ENCODE measurements at regions not wholly inside any gene's neighbourhood (a gene's known extent, or its start where the extent isn't known, plus 50 kb on each side); places are given as distances from the start of the nearest gene placed in this dataset.
"Not testable (repeated sequence)": the region's sequence is repeated elsewhere in the genome, so short reads cannot be mapped to it uniquely, and the experiment has no call there.

- DNase-seq (ENCODE audit: low read depth): no peak
These were observed 139.3 kb upstream of the IER5L start for GRCh38 chr9:129317179-129318011.

DNA sequence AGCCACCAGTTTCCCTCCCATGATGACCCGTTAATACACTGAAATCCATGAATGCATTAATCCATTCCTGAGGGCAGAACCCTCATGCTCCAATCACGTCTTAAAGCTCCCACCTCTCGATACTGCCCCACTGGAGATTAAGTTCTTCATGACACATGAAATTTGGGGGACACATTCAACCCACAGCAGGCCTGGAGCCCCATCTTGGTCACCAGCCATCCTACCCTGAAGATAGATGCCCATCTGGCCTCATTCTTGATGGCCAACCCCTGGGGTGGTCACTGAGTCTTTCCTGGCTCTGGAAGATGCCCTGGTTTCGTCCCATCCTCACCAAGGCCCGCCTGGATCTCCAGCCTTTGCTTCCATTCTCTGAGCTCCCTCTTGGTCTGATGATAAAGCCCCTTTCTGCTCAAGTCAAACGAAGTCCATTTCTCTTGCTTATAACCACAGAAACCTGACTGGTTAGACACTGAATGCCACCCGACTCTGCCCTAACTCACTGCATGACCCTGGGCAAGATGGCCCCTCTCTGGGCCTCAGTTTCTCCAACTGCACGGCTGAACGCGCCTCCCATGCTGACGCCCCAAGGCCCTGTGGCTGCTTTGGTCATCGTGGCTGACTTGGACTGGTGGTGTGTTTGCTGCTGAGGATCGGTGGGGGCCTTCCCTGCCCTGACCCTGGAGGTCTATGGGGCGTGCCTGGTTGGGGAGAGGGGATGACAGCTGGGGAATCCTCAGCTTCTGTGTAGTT, 138.4 kb upstream of the IER5L start:
- DNase-seq (ENCODE audit: low read depth): no peak

DNA sequence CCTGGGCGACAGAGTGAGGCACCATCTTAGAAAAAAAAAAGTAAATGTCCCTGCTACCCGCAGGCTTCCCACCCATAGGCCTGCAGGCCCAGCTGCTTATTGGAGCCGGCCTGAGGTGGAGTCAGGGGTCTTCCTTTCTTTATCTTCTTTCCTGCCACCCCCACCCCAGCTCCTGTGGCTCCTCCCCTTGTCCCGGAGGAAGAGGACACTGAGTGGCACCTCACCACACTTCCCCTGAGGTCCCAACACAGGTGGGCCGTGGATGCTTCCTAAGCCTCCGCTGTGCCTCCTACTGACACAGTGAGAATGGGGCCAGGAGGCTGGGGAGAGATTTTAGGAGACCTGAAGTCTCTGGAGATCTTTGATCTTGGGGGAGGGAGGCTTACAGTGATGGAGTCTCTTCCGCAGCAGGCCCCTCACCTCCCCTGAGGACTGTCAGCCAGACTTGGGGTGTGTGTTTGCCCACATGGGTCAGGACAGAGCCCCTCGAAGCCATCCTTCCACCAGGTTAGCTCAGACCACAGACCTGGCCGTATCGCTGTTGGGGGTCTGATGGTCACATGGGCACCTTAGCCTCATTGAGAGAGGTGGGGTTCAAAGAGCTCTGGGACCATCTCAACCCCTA, 135.4 kb upstream of the IER5L start:
- no peak for DNase-seq (ENCODE audit: low read depth)

GRCh38 chr9:129312251-129313122, 134.4 kb upstream of the IER5L start:
- DNase-seq (ENCODE audit: low read depth): no peak

- DNase-seq (ENCODE audit: low read depth): no peak
These were observed 133.6 kb upstream of the IER5L start for GRCh38 chr9:129311643-129312042.

DNA sequence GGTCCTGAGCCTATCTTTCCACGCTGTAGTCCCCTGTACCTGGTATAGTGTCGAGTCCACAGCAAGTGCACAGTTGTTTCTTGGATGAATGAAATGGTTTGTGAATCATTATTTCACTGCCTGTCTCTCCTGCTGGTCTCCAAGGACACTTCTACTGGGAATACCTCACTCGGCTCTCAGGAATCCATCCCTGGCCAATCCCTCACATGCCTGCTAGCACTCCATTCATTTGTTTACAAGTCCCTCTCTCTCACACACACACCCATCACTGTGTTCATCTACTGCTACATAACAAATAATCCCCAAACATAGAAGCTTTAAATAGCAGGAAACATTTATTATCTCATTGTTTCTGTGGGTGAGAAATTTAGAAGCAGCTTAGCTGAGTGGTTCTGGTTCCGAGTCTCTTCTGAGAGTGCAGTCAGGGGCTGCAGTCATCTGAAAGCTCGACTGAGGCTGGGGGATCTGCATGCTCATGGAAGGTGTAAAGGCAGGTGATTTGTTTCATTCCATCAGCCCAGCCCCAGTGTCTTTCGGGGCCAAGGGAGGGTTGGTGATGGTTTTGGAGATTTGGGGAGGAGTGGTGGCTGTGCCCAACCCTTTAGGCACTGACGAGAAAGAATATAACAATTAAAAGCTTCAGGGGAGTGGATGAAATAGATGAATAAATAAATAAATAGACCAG, 132.7 kb upstream of the IER5L start:
- DNase-seq (ENCODE audit: low read depth): no peak

DNA sequence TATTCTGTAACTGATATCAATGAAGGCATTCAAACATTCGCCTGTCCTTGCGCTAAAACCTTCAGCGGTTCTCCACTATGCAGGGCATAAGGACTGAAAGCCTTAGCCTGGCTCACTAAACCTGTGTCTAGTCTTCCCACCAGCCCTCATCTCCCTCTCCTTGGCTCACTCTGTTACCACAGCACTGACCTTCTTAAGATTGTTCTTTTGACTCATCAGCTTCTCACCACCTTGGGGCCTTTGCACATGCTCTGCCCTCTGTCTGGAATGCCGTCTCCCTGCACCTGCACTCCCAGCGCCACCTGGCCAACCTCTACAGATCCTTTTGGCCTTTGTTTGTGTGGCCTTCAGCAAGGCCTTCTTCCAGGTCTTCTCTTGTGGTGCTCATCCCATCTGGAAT, 131.8 kb upstream of the IER5L start:
- DNase-seq (ENCODE audit: low read depth): no peak

DNA sequence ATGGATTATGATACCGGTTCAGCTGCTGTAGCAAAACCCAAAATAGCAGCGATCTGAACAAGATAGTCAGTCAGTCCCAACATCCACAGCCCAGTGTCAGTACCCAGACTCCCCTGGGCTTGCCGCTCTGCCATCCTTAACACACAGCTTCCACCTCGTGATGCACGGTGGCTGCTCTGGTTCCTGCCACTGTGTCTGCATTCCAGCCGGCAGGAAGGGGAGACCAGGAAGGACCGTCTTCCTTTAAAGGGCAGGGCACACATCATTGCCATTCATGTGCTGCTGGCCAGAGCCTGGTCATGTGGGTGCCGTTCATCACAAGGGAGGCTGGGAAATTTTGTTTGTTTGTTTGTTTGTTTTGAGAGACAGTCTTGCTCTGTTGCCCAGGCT, 131.0 kb upstream of the IER5L start:
- DNase-seq (ENCODE audit: low read depth): no peak

- no peak for DNase-seq (ENCODE audit: low read depth)
These were observed 129.3 kb upstream of the IER5L start for GRCh38 chr9:129307227-129307970.

GRCh38 chr9:129306318-129306973, 128.4 kb upstream of the IER5L start:
- no peak for DNase-seq (ENCODE audit: low read depth)

- DNase-seq (ENCODE audit: low read depth): no peak
These were observed 127.2 kb upstream of the IER5L start for GRCh38 chr9:129305246-129305645.

DNA sequence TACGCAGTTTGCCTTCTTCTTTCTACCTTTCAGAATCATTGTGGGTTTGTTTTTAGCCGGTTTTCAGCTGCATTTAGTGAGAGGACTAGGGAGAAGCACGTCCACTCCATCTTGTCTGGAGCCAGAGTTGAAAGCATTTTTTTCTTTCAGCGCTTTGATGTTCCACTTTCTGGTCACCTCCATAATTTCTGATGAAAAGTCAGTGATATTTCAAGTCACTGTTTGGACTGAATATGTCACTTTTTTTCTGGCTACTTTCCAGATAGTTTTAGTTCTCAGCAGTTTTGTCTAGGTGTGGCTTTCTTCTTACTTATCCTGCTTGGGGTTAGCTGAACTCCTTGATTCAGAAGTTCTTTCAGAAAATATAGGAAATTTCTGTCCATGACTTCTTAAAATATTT, 123.9 kb upstream of the IER5L start:
- DNase-seq (ENCODE audit: low read depth): no peak

DNA sequence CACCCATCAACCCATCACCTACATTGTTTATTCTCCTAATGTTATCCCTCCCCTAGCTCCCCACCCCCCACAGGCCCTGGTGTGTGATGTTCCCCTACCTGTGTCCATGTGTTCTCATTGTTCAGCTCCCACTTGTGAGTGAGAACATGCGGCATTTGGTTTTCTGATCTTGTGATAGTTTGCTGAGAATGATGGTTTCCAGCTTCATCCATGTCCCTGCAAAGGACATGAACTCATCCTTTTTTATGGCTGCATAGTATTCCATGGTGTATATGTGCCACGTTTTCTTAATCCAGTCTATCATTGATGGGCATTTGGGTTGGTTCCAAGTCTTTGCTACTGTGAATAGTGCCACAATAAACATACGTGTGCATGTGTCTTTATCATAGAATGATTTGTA, 118.1 kb upstream of the IER5L start:
- not testable (repeated sequence) for DNase-seq (ENCODE audit: low read depth)

DNA sequence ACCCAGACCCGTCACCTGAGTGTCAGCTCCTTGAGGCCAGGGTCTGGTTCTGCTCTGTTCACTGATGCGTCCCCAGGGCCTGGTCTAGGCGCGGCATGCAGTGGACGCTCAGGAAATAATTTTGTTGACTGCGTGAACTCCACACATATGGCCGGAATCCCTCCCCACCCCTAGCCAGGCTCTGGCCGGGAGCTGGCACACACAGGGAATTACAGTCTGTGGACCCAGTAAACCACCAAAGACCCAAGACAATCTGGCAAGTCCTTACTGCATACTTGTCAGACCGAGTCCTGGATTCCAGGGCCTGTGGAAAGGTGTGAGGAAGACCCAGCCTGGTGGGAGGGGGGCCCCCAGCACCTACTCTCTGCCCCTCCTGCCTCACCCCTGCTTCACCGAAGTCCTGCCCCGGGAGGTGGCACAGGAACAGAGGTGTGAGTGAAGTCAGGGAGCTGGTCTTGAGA, 113.0 kb upstream of the IER5L start:
- DNase-seq (ENCODE audit: low read depth): no peak

GRCh38 chr9:129290606-129291005, 112.5 kb upstream of the IER5L start:
- no peak for DNase-seq (ENCODE audit: low read depth)

- no peak for DNase-seq (ENCODE audit: low read depth)
These were observed 111.8 kb upstream of the IER5L start for GRCh38 chr9:129289883-129290282.

DNA sequence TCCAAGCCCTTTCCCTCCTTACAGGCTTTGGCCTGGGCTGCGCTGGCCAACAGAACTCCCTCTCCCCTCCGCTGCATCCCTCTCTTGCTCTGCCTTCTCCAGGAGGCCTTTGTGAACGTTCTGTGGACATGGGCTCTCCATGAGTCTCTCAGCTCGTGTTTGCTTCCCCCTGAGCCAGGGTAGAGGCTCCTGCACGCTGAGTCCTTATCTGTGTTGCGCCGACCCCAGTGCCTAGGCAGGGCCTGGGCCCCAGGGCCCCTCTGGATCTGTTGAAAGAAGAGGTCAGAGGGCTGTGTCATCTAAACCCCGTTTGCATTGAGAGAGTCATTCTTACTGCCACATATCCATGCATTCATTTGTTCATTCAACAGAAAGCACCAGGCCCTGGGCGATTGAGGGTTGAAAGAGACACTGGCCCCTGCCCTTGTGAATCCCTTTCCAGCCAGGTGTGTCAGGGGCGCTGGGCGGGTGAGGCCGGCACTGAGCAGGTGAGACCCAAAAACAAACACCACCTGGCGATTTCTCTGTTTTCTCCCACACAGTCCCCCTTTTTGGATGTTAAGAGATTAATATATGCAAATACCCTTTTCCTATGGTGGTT, 111.2 kb upstream of the IER5L start:
- no peak for DNase-seq (ENCODE audit: low read depth)

DNA sequence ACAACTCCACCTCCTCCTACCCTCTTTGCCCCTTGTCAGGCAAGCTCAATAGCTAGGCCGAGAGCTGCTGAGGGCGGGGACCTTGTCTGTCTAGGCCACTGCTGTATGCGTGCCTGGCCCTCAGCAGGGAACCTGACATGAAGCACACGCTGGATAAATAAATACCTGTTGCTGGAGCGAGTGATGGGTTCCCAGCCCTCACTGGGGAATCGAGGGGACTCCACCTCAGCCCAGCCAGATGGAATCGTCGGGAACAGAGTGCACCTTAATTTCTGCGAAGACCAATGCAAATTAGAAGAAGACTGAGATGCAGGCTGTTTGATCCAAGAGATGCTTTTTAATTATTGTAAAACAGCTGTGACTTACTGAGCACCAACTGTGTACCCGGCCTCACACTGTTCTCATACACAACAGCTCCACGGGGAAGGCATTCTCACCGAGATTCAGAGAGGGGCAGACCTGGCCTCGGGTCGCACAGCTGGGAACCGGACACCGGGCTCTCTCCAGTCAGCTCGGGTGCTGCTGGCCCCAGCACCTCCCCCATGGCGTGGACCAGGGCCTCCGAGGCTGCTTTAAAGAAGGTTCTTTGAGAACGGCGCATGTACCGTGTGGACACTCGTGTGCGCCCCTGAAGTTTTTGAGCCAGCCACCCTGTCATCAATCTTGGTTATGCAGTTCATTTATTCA, 109.7 kb upstream of the IER5L start:
- DNase-seq (ENCODE audit: low read depth): no peak
